Adipocyte (in vitro differentiated cells): ENCODE measurements at regions not wholly inside any gene's neighbourhood (a gene's known extent, or its start where the extent isn't known, plus 50 kb on each side); places are given as distances from the start of the nearest gene placed in this dataset.

Source experiments
- DNase-seq: peaks from one replicate; pipeline ENCODE4 v3.0.0-alpha.2; 2015; ENCODE audit warnings: low read depth
- H3K27me3 ChIP-seq: replicated peaks from 2 replicates; pipeline ENCODE4 v1.7.0; 2013; ENCODE audit warnings: mild to moderate bottlenecking, low read length, moderate library complexity; ENCODE audit not compliant: control insufficient read depth, insufficient read depth
- H3K36me3 ChIP-seq: 2 replicates; pipeline ENCODE4 v1.7.0; 2013; ENCODE audit warnings: low read length, mild to moderate bottlenecking, moderate library complexity; ENCODE audit not compliant: control insufficient read depth, insufficient read depth, severe bottlenecking
- H3K4me1 ChIP-seq: 2 replicates; pipeline ENCODE4 v1.7.0; 2013; ENCODE audit warnings: mild to moderate bottlenecking, low read length, moderate library complexity; ENCODE audit not compliant: control insufficient read depth, insufficient read depth
- H3K4me3 ChIP-seq: 2 replicates; pipeline ENCODE4 v1.7.0; 2013; ENCODE audit warnings: mild to moderate bottlenecking, low read length, moderate library complexity
- H3K9ac ChIP-seq: 2 replicates; pipeline ENCODE4 v1.7.0; 2013; ENCODE audit warnings: mild to moderate bottlenecking, low read length, moderate library complexity
- H3K9me3 ChIP-seq: 2 replicates; pipeline ENCODE4 v1.7.0; 2013; ENCODE audit warnings: mild to moderate bottlenecking, low read length, moderate library complexity; ENCODE audit not compliant: control insufficient read depth

- H3K27me3 ChIP-seq: no peaks in the 10 kb centered on the region
- no peak for DNase-seq
Measured at GRCh38 chr10:111698711-111699110, 484.9 kb downstream of the GPAM start.

GRCh38 chr10:111703986-111704385, 479.6 kb downstream of the GPAM start:
- H3K9ac ChIP-seq: peak overlapping the region; percentile 67
- H3K9me3 ChIP-seq: no peaks in the 10 kb centered on the region
- peaks cover 35% of the 10 kb centered on the region for H3K4me1 ChIP-seq
- peak overlapping the region; percentile 5 for H3K4me3 ChIP-seq
- H3K36me3 ChIP-seq: no peaks in the 10 kb centered on the region
- no peak for DNase-seq
- H3K27me3 ChIP-seq: no peaks in the 10 kb centered on the region

More at GRCh38 chr10:111698711-111699110, 484.9 kb downstream of the GPAM start:
- Histone ChIP-seq H3K4me1 (peaks cover 14% of the 10 kb centered on the region), H3K9me3 (no peaks in the 10 kb centered on the region), H3K9ac (no peak overlapping the region), H3K36me3 (no peaks in the 10 kb centered on the region), H3K4me3 (no peak overlapping the region)

GRCh38 chr10:111705021-111705420, 478.5 kb downstream of the GPAM start:
- Histone ChIP-seq H3K4me1 (peaks cover 38% of the 10 kb centered on the region), H3K4me3 (peak overlapping the region; percentile 5), H3K9me3 (no peaks in the 10 kb centered on the region), H3K27me3 (no peaks in the 10 kb centered on the region), H3K36me3 (no peaks in the 10 kb centered on the region), H3K9ac (peak overlapping the region; percentile 67)
- DNase-seq: no peak

GRCh38 chr10:111706331-111706730, 477.2 kb downstream of the GPAM start:
- no peaks in the 10 kb centered on the region for H3K36me3 ChIP-seq
- H3K4me3 ChIP-seq: no peak overlapping the region

GRCh38 chr10:111707076-111707475, 476.5 kb downstream of the GPAM start:
- Histone ChIP-seq H3K9me3 (peaks cover 3% of the 10 kb centered on the region), H3K4me3 (no peak overlapping the region)

More at GRCh38 chr10:111706331-111706730, 477.2 kb downstream of the GPAM start:
- Histone ChIP-seq H3K9ac (peak overlapping the region; percentile 21), H3K27me3 (no peaks in the 10 kb centered on the region), H3K9me3 (no peaks in the 10 kb centered on the region), H3K4me1 (peaks cover 48% of the 10 kb centered on the region)
- no peak for DNase-seq

GRCh38 chr10:111709603-111710002, 474.0 kb downstream of the GPAM start:
- H3K9me3 ChIP-seq: peaks cover 18% of the 10 kb centered on the region
- H3K36me3 ChIP-seq: no peaks in the 10 kb centered on the region
- no peaks in the 10 kb centered on the region for H3K27me3 ChIP-seq
- H3K9ac ChIP-seq: no peak overlapping the region
- no peak for DNase-seq
- H3K4me3 ChIP-seq: no peak overlapping the region
- H3K4me1 ChIP-seq: peaks cover 35% of the 10 kb centered on the region

More at GRCh38 chr10:111707076-111707475, 476.5 kb downstream of the GPAM start:
- H3K27me3 ChIP-seq: no peaks in the 10 kb centered on the region
- H3K9ac ChIP-seq: peak overlapping the region; percentile 57
- no peak for DNase-seq
- H3K36me3 ChIP-seq: no peaks in the 10 kb centered on the region
- H3K4me1 ChIP-seq: peaks cover 48% of the 10 kb centered on the region

GRCh38 chr10:111716032-111716431, 467.5 kb downstream of the GPAM start:
- no peak for DNase-seq
- no peaks in the 10 kb centered on the region for H3K4me1 ChIP-seq
- no peak overlapping the region for H3K9ac ChIP-seq

GRCh38 chr10:111724121-111724520, 459.4 kb downstream of the GPAM start:
- Histone ChIP-seq H3K9me3 (peaks cover under 1% of the 10 kb centered on the region), H3K4me3 (no peak overlapping the region), H3K9ac (no peak overlapping the region), H3K36me3 (no peaks in the 10 kb centered on the region), H3K27me3 (no peaks in the 10 kb centered on the region), H3K4me1 (peaks cover 4% of the 10 kb centered on the region)
- DNase-seq: no peak

More at GRCh38 chr10:111716032-111716431, 467.5 kb downstream of the GPAM start:
- Histone ChIP-seq H3K27me3 (no peaks in the 10 kb centered on the region), H3K4me3 (peak overlapping the region; percentile 40), H3K9me3 (peaks cover 63% of the 10 kb centered on the region), H3K36me3 (no peaks in the 10 kb centered on the region)

GRCh38 chr10:111725050-111725449, 458.5 kb downstream of the GPAM start:
- no peak overlapping the region for H3K4me3 ChIP-seq
- H3K9me3 ChIP-seq: no peaks in the 10 kb centered on the region
- no peak overlapping the region for H3K9ac ChIP-seq
- H3K27me3 ChIP-seq: no peaks in the 10 kb centered on the region
- DNase-seq: no peak
- no peaks in the 10 kb centered on the region for H3K36me3 ChIP-seq
- peaks cover 4% of the 10 kb centered on the region for H3K4me1 ChIP-seq

GRCh38 chr10:111732166-111732785, 451.3 kb downstream of the GPAM start:
- H3K9ac ChIP-seq: no peak overlapping the region
- no peak for DNase-seq
- no peaks in the 10 kb centered on the region for H3K9me3 ChIP-seq
- H3K4me1 ChIP-seq: peaks cover 8% of the 10 kb centered on the region
- H3K27me3 ChIP-seq: no peaks in the 10 kb centered on the region
- no peaks in the 10 kb centered on the region for H3K36me3 ChIP-seq
- no peak overlapping the region for H3K4me3 ChIP-seq

GRCh38 chr10:111739125-111739873, 444.3 kb downstream of the GPAM start:
- H3K9ac ChIP-seq: no peak overlapping the region
- no peaks in the 10 kb centered on the region for H3K9me3 ChIP-seq
- no peaks in the 10 kb centered on the region for H3K4me1 ChIP-seq
- no peak for DNase-seq
- H3K27me3 ChIP-seq: no peaks in the 10 kb centered on the region
- no peak overlapping the region for H3K4me3 ChIP-seq
- H3K36me3 ChIP-seq: no peaks in the 10 kb centered on the region
